ENCODE measurements at regions not wholly inside any gene's neighbourhood (a gene's known extent, or its start where the extent isn't known, plus 50 kb on each side); places are given as distances from the start of the nearest gene placed in this dataset.
"Not testable (repeated sequence)": the region's sequence is repeated elsewhere in the genome, so short reads cannot be mapped to it uniquely, and the experiment has no call there.

DNA sequence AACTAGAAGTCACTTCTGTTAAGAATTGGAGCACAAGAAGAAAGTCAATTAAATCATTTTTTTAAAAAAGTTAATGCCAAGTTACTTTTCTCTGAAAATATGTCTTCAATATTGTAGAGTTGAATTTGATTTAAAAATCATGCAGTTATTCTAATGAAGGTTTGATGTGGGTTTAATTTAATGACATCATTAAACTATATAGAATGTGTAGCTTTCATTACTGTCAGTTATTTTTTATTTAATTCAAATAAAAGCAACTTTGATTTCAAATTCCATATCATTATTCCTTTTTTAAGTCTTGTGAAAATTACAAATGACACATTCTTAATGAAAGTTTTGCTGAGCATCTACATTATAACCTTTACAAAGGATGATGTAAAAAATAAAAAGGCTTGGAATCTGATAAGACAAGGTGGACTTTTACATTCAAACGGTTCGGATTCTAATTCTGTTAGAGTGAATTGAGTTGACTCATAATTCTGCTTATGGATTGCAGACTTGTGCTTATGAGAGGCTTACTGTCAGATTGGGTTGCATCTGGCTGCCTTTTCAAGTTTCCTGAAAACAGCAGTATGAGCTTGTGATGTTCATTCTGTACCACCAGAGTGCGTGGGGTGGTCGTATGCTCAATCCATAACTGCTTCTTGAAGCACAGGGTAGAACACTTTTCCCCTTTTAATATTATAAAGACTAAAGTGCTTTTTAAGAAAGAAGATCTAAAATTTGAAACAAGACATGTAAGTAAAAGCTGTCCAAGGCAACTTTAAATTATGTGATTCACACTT is 253.0 kb upstream of the ARRDC3 start:
- no peak for DNase-seq

DNA sequence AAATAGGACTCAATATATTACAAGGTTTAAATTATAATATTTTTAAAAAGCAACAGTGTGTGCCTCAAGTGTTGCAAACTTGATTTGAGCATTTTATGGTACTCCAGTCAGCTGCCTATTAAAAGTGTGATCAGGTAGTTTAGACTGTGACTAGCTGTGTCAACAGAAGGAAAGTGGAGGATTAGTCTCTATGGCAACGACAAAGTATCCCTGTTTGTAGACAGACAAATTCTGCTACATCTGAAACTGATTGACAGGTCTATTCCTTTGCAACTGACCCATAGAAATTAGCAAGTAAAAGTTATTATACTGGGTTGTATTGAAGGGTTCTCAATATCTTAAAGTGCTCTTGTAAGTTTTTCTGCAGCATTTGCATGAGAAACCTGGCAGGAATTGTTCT is 249.8 kb upstream of the ARRDC3 start:
- no peak for DNase-seq

DNA sequence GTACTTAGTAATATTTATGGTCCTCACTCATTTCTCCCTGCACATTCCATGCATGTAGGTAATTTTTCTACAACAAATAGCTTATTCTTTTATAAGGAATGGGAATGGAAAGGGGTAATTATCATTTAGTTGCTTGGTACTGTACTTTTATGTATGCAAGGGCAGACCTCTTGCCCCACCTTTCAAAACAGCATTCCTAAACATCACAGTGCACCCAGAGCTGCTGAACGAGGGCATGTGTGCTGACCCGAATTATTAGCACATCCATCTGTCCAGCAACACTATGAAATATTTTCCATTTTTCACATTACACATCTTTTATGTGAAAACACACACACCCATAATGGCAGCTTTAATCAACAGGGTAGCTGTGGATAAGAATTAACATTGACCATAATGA is 228.6 kb upstream of the ARRDC3 start:
- DNase-seq: no peak

DNA sequence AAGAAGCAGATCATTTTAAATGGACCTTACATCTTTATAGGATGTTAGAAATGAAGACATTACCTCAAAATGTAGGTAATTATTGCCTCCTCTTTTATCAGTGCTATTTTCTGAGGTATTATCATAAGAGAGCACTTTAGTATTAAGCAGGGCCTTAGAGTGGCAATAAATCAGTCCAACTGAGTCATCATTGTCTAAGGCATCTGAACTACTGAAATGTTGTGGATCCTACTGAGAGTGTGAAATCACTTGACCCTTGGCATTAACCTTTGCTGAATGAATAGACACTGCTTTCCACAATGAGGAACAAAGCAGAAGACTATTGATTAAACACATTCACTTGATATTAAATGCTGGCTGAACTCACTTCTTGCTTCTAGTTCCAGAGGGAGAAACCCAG is 224.6 kb upstream of the ARRDC3 start:
- DNase-seq: no peak

DNA sequence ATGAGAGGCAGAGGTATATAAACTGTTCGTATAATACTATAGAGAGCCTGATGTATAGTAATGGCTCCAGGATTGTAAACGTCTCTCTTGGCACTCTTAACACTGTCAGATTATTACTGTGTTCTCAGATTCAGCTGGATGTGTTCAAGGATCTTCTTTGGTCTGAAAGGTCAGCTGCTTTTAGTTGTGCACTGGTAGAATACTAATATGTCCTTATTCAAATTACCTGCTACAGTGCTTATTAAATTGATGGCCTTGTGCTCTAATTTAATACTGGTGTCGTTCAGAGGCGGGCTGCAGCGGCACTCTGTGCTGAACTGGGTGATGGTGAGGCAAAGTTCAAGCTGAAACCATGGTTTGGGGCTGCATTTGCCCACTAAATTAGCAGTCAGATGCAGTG is 216.7 kb upstream of the ARRDC3 start:
- DNase-seq: no peak

DNA sequence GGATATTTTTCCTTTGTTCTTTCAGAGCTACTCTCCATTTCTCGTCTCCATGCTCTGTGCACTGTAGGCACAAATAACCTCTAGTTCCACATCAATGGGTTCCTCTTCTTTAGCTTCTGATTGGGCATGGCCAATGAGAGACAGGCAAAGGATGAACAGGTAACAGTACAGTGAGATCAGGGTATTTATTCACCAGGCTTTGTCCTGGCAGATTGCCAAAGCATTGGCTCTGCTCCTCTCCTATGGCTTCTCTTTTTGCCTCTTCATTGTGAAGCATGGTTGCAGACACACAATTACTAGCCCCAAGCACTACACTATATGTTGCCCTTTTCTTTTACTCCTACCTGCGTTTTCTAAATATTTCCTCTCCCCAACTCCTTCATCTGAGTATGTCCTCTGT is 215.1 kb upstream of the ARRDC3 start:
- DNase-seq: no peak

DNA sequence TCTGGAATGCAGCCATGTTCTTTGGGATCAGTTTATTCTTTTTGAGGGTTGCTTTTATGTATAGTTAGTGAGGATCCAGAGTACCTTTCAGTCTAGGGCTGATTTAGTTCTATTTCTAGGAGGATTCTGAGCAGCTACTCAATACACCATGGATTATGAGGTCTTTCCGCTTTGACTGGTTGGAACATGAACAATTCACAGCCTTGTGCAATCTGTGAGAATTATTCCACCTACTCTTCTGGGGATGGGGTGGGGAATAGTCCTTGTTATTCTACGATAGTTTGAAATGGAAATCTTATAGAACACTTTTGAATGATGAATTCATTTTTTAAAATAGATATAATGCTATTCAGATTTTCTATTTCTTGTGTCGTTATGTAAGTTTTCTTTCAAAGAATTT is 212.3 kb upstream of the ARRDC3 start:
- no peak for DNase-seq

DNA sequence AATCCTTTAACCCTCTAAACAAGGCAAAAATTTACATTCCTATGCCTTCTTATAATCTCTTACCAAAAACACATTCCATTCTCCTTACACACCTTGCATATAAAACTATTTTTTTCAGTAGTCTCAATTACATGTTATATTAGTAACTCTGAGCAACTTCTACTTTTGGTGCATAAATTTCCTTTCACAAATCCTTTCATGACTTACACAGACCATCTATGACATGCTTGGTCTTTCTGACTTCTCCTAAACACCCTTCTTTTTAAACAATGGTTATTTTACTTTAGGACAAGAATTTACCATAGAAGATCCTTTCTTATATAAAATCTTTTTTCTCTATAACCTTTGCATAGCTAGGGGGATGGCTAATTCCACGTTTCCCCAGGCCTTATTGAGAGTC is 208.0 kb upstream of the ARRDC3 start:
- no peak for DNase-seq

DNA sequence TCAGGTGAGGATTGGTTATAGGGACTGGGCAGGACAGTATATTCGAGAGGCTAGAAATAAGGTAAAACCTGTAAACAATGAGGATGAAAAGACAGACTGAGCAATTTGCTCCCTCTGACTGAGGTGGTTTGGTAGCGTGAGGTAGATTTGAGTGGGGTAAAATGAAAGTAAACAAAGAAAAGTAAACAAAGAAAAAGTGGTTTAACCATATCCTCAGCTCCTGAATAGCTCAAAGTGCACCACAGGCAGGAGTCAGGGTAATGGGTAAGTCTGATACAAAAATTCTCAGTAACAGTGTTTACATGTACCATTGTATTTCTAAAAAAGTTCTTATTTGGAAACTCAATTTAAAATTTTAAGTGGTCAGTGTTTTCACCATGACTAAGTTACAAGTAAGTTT is 203.1 kb upstream of the ARRDC3 start:
- DNase-seq: no peak

DNA sequence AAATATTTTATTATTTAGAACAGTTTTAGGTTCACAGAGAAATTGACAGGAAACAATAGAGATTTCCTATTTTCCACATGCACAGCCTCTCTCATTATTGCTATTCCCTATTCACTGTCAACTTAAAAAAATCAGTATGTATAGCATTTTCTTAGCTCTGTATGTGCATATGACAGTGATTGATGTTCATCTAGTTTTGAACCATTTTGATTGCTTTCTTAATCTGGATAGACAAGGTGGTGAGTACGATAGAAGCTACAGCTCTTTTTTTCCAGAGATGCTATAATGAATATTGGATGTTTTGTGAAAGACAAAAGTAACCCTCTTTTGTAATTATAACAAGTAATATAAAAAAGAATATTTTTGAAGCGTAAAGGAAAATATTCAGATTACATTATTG is 201.2 kb upstream of the ARRDC3 start:
- DNase-seq: no peak

DNA sequence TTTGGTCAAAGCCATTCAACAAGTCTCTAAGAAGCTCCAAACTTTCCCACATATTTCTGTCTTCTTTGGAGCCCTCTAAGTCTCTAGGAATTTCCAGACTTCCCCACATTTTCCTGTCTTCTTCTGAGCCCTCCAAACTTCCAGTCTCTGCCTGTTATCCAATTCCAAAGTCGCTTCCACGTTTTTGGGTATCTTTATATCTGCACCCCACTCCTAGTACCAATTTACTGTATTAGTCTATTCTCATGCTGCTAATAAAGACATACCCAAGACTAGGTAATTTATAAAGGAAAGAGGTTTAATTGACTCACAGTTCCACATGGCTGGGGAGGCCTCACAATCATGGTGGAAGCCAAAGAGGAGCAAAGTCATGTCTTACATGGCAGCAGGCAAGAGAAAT is 182.9 kb upstream of the ARRDC3 start:
- not testable (repeated sequence) for DNase-seq

DNA sequence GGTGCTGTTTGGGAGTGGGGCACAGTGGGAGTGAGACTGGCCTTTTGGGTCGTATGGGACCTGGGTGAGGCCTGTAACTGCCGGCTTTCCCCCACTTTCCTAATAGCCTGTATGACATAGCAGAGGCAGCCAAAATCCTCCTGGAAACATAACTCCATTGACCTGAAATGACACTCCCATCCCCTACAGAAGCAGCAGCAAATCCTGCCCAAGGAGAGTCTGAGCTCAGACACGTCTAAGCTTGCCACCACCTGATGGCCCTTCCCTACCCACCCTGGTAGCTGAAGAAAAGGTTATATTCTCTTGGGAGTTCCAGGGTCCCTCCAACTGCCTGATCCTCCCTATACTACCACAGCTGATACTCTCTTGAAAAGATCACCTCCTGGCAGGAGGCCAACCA is 179.8 kb upstream of the ARRDC3 start:
- DNase-seq: no peak

DNA sequence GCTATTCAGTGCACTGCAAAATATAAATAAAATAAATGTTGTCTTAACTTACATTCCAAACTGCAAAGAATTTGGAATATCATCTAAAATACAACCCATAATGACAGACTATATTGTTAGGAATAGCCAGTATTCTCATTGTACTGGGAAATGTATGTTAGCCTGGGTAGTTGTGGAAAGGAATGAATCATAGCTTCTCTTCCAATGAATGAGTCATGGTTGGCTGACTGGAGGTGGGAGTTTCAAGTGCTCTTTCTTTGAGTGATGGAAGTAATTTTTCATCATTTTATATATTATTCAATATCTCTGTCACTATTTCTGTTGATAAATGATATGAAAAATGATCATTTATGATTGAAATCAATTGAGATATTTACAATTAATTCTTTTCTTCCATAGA is 158.6 kb upstream of the ARRDC3 start:
- DNase-seq: no peak

DNA sequence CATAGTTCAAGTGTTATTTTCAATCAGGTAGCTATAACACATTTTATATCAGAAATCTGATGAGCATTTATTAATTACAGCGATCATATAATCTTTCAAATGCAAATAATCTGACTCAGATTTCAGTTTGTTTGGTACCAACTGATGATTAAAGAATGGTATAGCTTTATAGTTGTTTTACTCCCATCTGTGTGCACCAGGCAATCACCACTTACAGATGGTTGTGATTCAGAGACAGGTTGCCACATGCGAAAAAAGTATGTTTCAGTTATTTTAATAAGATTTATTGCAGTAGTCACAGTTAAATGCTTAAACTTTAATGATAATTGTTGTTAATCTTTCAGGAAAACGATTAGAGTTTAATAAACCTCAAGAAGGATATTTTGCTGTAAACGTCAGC is 155.1 kb upstream of the ARRDC3 start:
- DNase-seq: no peak

DNA sequence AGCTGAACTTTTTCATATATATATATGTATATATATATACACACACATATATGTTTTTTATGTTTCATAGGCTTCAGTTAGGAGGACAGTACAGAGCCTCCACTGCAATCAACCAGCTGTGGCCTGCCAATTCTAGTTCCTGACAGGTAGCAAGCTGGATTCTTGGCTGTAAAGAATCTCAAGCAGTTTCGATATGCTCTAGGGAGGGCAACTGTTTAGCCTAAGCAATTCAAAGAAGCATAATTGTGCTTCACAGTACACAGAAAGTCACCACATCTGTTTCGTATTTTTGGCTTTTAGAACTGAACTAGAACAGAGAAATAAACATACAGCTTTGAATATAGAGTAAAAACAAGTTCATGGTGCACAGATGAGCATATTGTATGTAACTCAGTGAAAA is 152.4 kb upstream of the ARRDC3 start:
- DNase-seq: no peak

DNA sequence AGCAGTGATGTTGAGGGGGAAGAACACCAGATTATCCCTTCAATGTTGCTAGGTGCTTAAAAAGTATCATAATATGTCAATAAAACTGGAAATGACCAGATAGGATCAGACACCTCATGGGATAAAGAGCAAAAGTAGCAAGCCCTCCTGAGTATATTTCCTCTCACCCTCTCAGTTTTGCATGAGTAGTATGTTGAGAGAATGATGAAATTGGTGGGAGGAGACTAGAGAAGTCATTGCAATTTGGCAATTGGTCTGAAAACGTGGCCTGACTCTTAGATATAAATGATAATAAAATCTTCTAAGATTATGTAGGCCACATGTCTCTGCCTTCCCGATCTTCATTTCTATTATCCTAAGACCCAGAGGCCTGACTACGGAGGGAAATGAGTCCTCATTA is 151.2 kb upstream of the ARRDC3 start:
- DNase-seq: no peak

DNA sequence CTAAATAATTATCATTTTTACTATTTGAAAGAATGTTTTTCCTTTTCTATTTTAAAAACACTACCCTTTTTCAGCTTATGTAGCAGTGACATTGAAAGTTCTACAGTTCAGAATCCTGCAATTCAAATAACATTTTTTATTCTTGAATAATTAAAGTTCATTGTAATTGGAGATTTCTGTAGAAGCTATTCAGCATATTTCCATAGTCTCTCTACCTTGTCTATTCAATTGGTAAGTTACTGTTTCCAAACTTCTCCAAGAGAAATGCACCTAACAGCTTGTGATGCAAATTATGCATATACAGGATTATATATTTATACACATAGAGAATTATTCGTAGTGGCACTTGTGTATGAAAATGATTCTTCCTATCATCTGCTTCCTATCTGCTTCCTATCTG is 149.7 kb upstream of the ARRDC3 start:
- no peak for DNase-seq

DNA sequence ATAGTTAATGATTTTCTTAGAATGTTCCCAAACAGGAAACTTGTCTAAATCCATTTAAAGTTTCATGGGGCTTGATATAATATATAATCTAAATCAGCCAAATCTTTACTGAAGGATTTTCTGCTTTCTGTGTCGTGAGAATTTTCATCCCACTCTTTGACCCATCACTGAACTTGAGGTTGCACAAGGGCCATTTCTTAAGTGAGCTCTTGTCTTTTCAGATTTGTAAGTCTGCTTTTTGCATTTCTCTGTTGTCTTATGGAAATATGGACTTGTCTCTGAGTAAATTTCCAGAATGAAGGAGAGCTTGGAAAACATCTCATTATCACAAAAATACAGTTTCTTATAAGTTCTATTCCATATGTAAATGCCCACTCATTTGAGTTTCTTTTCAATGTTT is 149.2 kb upstream of the ARRDC3 start:
- no peak for DNase-seq

DNA sequence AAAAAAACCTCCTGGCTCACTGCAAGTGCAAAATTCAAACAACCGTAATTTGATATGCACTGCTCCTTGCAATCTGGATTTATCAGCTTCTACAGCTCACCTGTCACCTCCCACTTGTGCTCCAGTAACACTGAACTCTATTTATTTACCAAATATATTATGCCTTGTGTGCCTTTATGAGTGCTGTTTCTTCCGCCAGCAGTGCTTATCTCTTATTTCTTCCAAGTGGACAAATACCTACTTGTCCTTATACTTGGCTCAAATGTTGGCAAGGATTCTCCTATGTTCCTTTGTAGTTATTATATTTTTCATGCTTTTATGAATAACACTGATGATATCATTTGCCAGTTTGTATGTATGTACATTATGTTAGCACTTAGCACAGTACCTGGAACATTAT is 145.7 kb upstream of the ARRDC3 start:
- no peak for DNase-seq

DNA sequence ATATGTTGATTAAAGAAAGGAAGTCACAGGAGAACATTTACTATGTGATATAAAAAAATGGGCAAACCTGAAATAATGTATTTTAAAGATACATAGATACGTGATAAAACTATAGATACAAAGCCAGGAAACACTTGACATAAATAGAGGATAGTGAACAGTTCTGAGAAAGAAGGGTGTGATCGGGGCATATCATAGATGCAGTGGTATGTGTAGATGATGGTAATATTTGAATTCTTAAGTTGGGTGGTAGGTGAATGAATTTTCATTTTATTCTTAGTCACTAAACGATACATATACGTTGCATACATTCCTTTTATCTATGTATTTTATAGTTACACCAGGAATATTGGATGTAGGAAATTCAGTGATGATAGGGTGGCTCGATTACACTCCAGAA is 138.7 kb upstream of the ARRDC3 start:
- no peak for DNase-seq

DNA sequence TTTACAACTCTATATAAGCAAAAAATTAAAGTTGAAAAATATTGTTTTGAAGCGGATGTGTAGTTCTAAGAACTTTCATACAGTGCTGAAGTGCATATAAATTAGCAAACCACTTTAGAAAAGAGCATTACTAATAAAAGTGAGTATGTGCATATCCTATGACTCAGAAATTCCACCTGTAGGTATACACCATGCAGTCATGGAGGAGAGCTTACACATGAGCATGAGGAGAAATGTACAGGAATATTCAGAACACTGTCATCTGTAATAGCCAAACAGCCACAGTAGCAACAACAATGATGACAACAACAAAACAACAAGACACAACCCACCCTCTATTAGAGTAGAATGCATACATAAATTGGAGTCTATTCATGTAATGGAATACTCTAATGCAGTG is 138.2 kb upstream of the ARRDC3 start:
- no peak for DNase-seq

DNA sequence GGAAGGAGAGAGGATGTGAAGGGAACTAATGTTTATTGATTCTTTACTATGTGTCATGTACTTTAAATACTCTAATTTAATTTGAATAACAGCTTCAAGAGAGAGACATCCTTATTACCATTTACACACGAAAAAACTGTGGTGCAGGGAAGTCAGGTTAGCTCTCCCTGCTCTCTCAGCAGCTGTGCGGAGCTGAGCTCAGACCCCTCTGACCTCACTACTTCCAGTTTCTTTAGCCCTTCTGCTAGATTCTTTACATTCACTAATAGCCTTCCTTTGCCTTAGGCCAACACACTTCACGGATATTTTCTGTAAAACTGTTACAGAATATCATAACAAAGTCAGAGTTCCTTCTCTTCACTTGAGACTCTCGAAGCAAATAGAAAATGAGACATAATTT is 131.3 kb upstream of the ARRDC3 start:
- DNase-seq: no peak

DNA sequence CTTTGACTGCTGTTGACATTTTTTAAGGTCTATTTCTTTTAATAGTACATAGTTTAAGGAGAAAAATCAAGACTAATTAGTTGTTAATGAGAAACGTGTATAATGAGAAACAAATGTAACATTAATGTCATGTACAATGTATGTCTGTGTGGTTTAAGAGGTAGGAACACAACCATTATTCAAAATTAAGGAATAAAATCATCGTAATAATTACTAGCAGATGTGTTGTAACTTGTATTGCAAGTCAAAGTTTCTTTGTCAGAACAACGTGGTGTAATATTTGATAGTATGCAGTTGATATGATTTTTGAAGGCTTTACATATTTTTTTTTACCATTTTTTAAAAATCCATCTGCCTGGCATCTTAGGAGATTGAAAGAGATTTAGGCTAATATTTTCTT is 120.2 kb upstream of the ARRDC3 start:
- DNase-seq: no peak

DNA sequence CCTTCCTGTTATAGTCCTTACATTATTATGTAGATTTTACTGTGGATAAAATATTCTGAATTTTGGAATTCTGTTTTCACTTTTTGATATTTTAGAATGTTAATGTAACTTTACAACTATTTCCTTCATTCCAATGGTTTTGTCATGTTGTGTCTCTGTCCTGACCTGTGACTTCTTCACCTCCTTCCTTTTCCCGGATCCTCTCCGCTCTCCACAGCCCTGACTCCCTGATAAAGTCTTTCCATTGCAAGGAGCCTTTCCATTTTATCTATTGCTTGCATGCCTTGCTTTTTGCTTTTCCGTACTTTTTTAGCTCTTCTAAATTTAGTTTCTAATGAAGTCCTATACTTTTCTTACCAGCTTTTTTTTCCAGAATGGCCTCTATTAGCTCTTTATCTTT is 117.6 kb upstream of the ARRDC3 start:
- DNase-seq: no peak

DNA sequence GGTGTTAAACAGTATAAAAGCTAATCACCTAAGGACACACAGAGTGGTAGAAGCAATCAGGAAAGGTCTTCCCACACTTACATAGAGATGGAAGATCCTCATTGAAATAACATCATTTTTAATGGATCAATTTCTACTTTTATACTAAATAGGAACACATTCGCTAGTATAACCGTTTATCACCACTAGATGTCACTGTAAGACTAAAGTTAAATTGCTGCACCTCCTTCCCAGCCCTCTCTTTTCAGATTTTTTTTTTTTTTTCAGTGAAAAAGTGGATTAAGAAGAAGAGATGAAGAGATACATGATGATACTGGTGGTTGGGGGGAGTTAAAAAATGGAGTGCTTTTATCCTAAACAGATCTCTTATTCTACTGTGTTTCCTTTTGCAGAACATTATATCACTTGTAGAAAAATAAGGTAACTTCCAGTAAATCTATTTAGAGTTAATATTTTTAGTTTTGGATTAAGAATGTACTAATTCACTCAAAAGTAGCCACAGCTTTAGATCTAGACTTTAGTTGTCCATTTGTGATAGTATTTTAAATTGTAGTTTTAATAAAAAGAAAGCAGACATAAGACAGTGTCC is 116.9 kb upstream of the ARRDC3 start:
- DNase-seq: no peak

All from activated effector memory CD4-positive, alpha-beta T cell treated with anti-CD3 and anti-CD28 coated beads, Interleukin-2, amount 50 U/mL, for 16 hours (primary cell).